ENCODE measurements at regions not wholly inside any gene's neighbourhood (a gene's known extent, or its start where the extent isn't known, plus 50 kb on each side); places are given as distances from the start of the nearest gene placed in this dataset.

DNA sequence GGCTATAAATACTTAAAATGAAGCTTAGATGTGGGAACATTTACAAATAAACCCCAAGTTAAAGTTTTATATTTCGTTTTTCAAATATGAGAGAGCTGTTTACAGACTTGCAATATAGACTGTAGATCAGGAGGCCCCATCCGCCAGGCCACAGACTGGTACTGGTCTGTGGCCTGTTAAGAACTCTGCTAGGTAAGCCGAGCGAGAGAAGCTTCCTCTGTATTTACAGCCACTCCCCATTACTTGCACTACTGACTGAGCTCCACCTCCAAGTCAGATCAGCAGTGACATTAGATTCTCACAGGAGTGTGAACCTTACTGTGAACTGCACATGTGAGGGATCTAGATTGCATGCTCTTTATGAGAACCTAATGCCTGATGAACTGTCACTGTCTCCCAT is 561.4 kb upstream of the FAM174A start:
- Histone ChIP-seq H3K36me3 (replicated peaks in 1 of 2; ENCODE audit: control insufficient read depth in 2 of 2, insufficient read depth in 2 of 2, low read length in 2 of 2) (no peaks in the 10 kb centered on the region), H4K8ac (ENCODE audit: low read depth, low read length) (no peak overlapping the region), H3K23ac (ENCODE audit: low read depth, low read length, poor library complexity) (no peak overlapping the region), H3K4me1 (ENCODE audit: control insufficient read depth in 2 of 2, insufficient read depth in 1 of 2, low read depth in 1 of 2, low read length in 2 of 2) (no peaks in the 10 kb centered on the region), H3K18ac (ENCODE audit: low read length) (no peak overlapping the region), H3K9me3 (replicated peaks in 1 of 2; ENCODE audit: control insufficient read depth in 2 of 2, insufficient read depth in 1 of 2, low read depth in 1 of 2, low read length in 2 of 2) (peaks cover 0 to 4% of the 10 kb centered on the region in 2 donors), H2BK15ac (ENCODE audit: low read length) (no peak overlapping the region), H3K4me2 (ENCODE audit: insufficient read depth, low read length, poor library complexity, severe bottlenecking) (no peak overlapping the region), H3K4ac (ENCODE audit: low read length) (no peak overlapping the region), H2BK120ac (ENCODE audit: low read depth, low read length) (no peak overlapping the region), H3K14ac (ENCODE audit: low read length) (no peak overlapping the region), H3K9ac (ENCODE audit: low read depth, low read length, poor library complexity) (no peak overlapping the region), H4K91ac (ENCODE audit: low read depth, low read length, poor library complexity) (no peak overlapping the region), H2BK5ac (ENCODE audit: low read length) (no peak overlapping the region), H2BK12ac (ENCODE audit: low read length) (no peak overlapping the region), H2AK5ac (ENCODE audit: low read depth, low read length) (no peak overlapping the region), H3K27me3 (ENCODE audit: control insufficient read depth in 3 of 3, insufficient read depth in 3 of 3, low read depth in 1 of 3, low read length in 3 of 3) (no peaks in the 10 kb centered on the region), H2AFZ (ENCODE audit: low read length) (peak overlapping the region; percentile 33), H3K27ac (replicated peaks; ENCODE audit: low read length) (no peak overlapping the region), H3K4me3 (ENCODE audit: low read length in 2 of 2) (no peak overlapping the region), H3K79me1 (ENCODE audit: low read depth, low read length) (no peaks in the 10 kb centered on the region)
- no peak for DNase-seq (ENCODE audit: low spot score)
- no CpG with 5 or more reads among the region's 4 CpGs for WGBS, 2 donors (ENCODE audit: extremely low coverage in 2 of 2, insufficient read length in 2 of 2, insufficient replicate concordance in 1 of 2)

DNA sequence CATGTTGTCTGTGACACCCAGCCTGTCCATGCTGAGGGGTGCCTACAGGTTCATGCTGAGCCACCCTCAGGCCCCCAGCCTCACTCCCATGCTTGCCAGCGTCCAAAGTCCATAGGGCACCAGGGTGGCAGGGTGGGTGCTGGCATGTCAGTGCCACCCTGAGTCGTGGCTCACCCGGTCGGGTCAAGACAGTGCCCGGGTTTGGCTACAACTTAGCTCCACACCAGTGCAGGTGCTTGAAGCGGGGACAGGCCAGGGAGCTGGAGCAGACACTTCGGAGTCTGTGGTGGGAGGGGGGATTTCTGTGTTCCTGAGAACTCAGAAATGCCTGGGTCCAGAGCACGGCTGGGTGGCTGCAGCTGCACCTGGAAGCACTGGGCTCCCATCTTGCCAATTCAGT is 579.2 kb upstream of the FAM174A start:
- Histone ChIP-seq H3K79me1 (ENCODE audit: low read depth, low read length) (no peaks in the 10 kb centered on the region), H3K23ac (ENCODE audit: low read depth, low read length, poor library complexity) (peak overlapping the region; percentile 13), H4K8ac (ENCODE audit: low read depth, low read length) (no peak overlapping the region), H3K4me2 (ENCODE audit: insufficient read depth, low read length, poor library complexity, severe bottlenecking) (no peak overlapping the region), H3K27me3 (ENCODE audit: control insufficient read depth in 3 of 3, insufficient read depth in 3 of 3, low read depth in 1 of 3, low read length in 3 of 3) (no peaks in the 10 kb centered on the region), H2AFZ (ENCODE audit: low read length) (no peak overlapping the region), H2BK120ac (ENCODE audit: low read depth, low read length) (no peak overlapping the region), H2BK15ac (ENCODE audit: low read length) (no peak overlapping the region), H3K27ac (replicated peaks; ENCODE audit: low read length) (no peak overlapping the region), H3K18ac (ENCODE audit: low read length) (no peak overlapping the region), H2BK12ac (ENCODE audit: low read length) (no peak overlapping the region), H2BK5ac (ENCODE audit: low read length) (no peak overlapping the region), H3K4ac (ENCODE audit: low read length) (no peak overlapping the region), H3K14ac (ENCODE audit: low read length) (no peak overlapping the region), H3K4me1 (ENCODE audit: control insufficient read depth in 2 of 2, insufficient read depth in 1 of 2, low read depth in 1 of 2, low read length in 2 of 2) (no peaks in the 10 kb centered on the region), H4K91ac (ENCODE audit: low read depth, low read length, poor library complexity) (no peak overlapping the region), H3K36me3 (replicated peaks in 1 of 2; ENCODE audit: control insufficient read depth in 2 of 2, insufficient read depth in 2 of 2, low read length in 2 of 2) (no peaks in the 10 kb centered on the region), H3K9ac (ENCODE audit: low read depth, low read length, poor library complexity) (no peak overlapping the region), H3K4me3 (ENCODE audit: low read length in 2 of 2) (no peak overlapping the region), H3K9me3 (replicated peaks in 1 of 2; ENCODE audit: control insufficient read depth in 2 of 2, insufficient read depth in 1 of 2, low read depth in 1 of 2, low read length in 2 of 2) (no peaks in the 10 kb centered on the region), H2AK5ac (ENCODE audit: low read depth, low read length) (no peak overlapping the region)
- DNase-seq (ENCODE audit: low spot score): no peak
- WGBS, 2 donors (ENCODE audit: extremely low coverage in 2 of 2, insufficient read length in 2 of 2, insufficient replicate concordance in 1 of 2): no CpG with 5 or more reads among the region's 8 CpGs

DNA sequence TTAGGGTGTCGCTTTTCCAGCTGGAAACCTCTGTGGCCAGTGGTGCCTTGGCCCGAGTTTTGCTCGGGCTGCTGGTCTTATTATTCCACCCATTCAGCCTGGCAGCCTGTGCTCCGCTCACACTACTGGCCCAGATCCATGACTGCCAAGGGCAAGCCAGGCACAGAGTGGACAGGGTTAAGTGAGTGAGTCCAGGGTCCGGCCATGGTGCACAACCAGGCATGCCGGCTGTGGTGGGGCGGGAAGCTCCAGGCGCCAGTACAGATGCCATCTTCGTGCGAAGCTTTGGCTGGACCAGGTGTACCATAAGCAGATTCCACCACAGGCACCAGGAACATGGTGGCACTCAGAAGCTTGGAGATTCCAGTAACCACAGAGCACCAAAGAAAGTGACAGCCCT is 580.2 kb upstream of the FAM174A start:
- Histone ChIP-seq H3K14ac (ENCODE audit: low read length) (no peak overlapping the region), H3K27ac (replicated peaks; ENCODE audit: low read length) (no peak overlapping the region), H3K4me2 (ENCODE audit: insufficient read depth, low read length, poor library complexity, severe bottlenecking) (no peak overlapping the region), H2BK12ac (ENCODE audit: low read length) (no peak overlapping the region), H3K4me1 (ENCODE audit: control insufficient read depth in 2 of 2, insufficient read depth in 1 of 2, low read depth in 1 of 2, low read length in 2 of 2) (no peaks in the 10 kb centered on the region), H2AK5ac (ENCODE audit: low read depth, low read length) (no peak overlapping the region), H2BK5ac (ENCODE audit: low read length) (no peak overlapping the region), H3K27me3 (ENCODE audit: control insufficient read depth in 3 of 3, insufficient read depth in 3 of 3, low read depth in 1 of 3, low read length in 3 of 3) (no peaks in the 10 kb centered on the region), H3K4me3 (ENCODE audit: low read length in 2 of 2) (no peak overlapping the region), H3K4ac (ENCODE audit: low read length) (no peak overlapping the region), H3K79me1 (ENCODE audit: low read depth, low read length) (no peaks in the 10 kb centered on the region), H3K9ac (ENCODE audit: low read depth, low read length, poor library complexity) (no peak overlapping the region), H4K8ac (ENCODE audit: low read depth, low read length) (no peak overlapping the region), H3K23ac (ENCODE audit: low read depth, low read length, poor library complexity) (no peak overlapping the region), H4K91ac (ENCODE audit: low read depth, low read length, poor library complexity) (no peak overlapping the region), H3K18ac (ENCODE audit: low read length) (peak overlapping the region; percentile 36), H3K9me3 (replicated peaks in 1 of 2; ENCODE audit: control insufficient read depth in 2 of 2, insufficient read depth in 1 of 2, low read depth in 1 of 2, low read length in 2 of 2) (no peaks in the 10 kb centered on the region), H2BK120ac (ENCODE audit: low read depth, low read length) (no peak overlapping the region), H2AFZ (ENCODE audit: low read length) (no peak overlapping the region), H2BK15ac (ENCODE audit: low read length) (no peak overlapping the region), H3K36me3 (replicated peaks in 1 of 2; ENCODE audit: control insufficient read depth in 2 of 2, insufficient read depth in 2 of 2, low read length in 2 of 2) (no peaks in the 10 kb centered on the region)
- WGBS, 2 donors (ENCODE audit: extremely low coverage in 2 of 2, insufficient read length in 2 of 2, insufficient replicate concordance in 1 of 2): no CpG with 5 or more reads among the region's 10 CpGs
- DNase-seq (ENCODE audit: low spot score): no peak

DNA sequence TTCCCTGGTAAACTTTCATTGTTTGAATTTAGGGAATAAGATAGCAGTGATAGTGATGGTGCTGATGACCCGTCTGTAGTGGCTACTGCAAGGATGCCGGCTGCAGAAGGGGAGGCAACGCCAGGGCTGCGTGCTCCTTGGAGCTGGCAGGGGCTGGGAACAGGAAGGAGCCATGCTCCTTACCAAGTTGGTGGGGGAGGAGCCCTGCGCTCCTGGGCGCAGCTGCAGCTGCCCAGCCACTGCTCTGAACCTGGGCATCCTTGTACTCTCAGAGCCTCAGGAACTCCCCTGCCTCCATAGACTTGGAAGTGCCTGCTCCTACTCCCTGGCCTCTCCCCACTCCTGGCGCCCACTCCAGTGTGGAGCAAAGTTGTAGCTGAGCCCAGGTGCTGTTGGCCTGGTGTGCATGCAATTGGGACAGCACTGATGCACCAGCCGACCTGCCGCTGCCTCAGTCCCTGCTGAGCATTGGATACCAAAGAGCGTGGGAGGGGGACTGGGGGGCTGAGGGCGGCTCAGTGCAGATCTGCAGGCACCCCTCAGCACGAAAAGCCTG is 585.1 kb upstream of the FAM174A start:
- H3K27me3 ChIP-seq (ENCODE audit: control insufficient read depth in 3 of 3, insufficient read depth in 3 of 3, low read depth in 1 of 3, low read length in 3 of 3): no peaks in the 10 kb centered on the region
- no peak overlapping the region for H2BK120ac ChIP-seq (ENCODE audit: low read depth, low read length)
- H3K23ac ChIP-seq (ENCODE audit: low read depth, low read length, poor library complexity): peak overlapping the region; percentile 39
- no peak overlapping the region for H3K14ac ChIP-seq (ENCODE audit: low read length)
- H3K9me3 ChIP-seq (replicated peaks in 1 of 2; ENCODE audit: control insufficient read depth in 2 of 2, insufficient read depth in 1 of 2, low read depth in 1 of 2, low read length in 2 of 2): no peaks in the 10 kb centered on the region
- H3K27ac ChIP-seq (replicated peaks; ENCODE audit: low read length): no peak overlapping the region
- peak overlapping the region; percentile 45 for H4K8ac ChIP-seq (ENCODE audit: low read depth, low read length)
- H4K91ac ChIP-seq (ENCODE audit: low read depth, low read length, poor library complexity): no peak overlapping the region
- no peaks in the 10 kb centered on the region for H3K79me1 ChIP-seq (ENCODE audit: low read depth, low read length)
- H2BK15ac ChIP-seq (ENCODE audit: low read length): no peak overlapping the region
- no peak overlapping the region for H3K4me2 ChIP-seq (ENCODE audit: insufficient read depth, low read length, poor library complexity, severe bottlenecking)
- H3K36me3 ChIP-seq (replicated peaks in 1 of 2; ENCODE audit: control insufficient read depth in 2 of 2, insufficient read depth in 2 of 2, low read length in 2 of 2): no peaks in the 10 kb centered on the region
- H3K4me1 ChIP-seq (ENCODE audit: control insufficient read depth in 2 of 2, insufficient read depth in 1 of 2, low read depth in 1 of 2, low read length in 2 of 2): no peaks in the 10 kb centered on the region
- H3K18ac ChIP-seq (ENCODE audit: low read length): peak overlapping the region; percentile 53
- H2BK12ac ChIP-seq (ENCODE audit: low read length): no peak overlapping the region
- H2AK5ac ChIP-seq (ENCODE audit: low read depth, low read length): no peak overlapping the region
- peak overlapping the region; percentile 32 for H3K9ac ChIP-seq (ENCODE audit: low read depth, low read length, poor library complexity)
- peak overlapping the region; percentile 53 for H2AFZ ChIP-seq (ENCODE audit: low read length)
- H2BK5ac ChIP-seq (ENCODE audit: low read length): no peak overlapping the region
- H3K4ac ChIP-seq (ENCODE audit: low read length): peak overlapping the region; percentile 12
- no peak for DNase-seq (ENCODE audit: low spot score)
- no CpG with 5 or more reads among the region's 12 CpGs for WGBS, 2 donors (ENCODE audit: extremely low coverage in 2 of 2, insufficient read length in 2 of 2, insufficient replicate concordance in 1 of 2)
- no peak overlapping the region for H3K4me3 ChIP-seq (ENCODE audit: low read length in 2 of 2)
